ENCODE measurements at regions not wholly inside any gene's neighbourhood (a gene's known extent, or its start where the extent isn't known, plus 50 kb on each side); places are given as distances from the start of the nearest gene placed in this dataset.

GRCh38 chr7:79982141-79982770 lies 152.4 kb upstream of the GNAI1 start:
- TF ChIP-seq CTCF (IDR thresholded peaks at IDR 0.05), result no peak
- no peak for TF ChIP-seq POLR2A (IDR thresholded peaks at IDR 0.05)

Measured in Peyer's patch (tissue), 4 donors.